ENCODE measurements at regions not wholly inside any gene's neighbourhood (a gene's known extent, or its start where the extent isn't known, plus 50 kb on each side); places are given as distances from the start of the nearest gene placed in this dataset.
"Not testable (repeated sequence)": the region's sequence is repeated elsewhere in the genome, so short reads cannot be mapped to it uniquely, and the experiment has no call there.

GRCh38 chr7:149714081-149714909 is 59.1 kb downstream of the ZNF467 start:
- DNase-seq: peak; percentile 97

DNA sequence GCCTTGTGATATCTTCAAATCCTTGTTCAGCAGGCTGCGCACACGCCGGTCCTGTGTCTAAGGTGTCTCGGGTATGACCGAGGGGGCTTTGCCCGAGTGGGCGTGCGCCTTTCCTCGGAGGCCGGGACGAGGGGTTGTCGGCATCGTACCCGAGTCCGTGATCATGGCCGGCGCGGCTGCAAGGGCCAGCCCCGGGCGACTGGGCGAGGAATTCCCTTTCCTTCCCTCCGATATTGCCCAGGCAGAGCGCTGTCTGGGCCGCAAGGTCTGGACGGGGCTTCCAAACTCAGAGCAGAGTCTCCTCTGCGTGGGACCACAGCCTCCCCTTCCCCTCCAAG is 59.7 kb downstream of the ZNF467 start:
- DNase-seq: no peak

DNA sequence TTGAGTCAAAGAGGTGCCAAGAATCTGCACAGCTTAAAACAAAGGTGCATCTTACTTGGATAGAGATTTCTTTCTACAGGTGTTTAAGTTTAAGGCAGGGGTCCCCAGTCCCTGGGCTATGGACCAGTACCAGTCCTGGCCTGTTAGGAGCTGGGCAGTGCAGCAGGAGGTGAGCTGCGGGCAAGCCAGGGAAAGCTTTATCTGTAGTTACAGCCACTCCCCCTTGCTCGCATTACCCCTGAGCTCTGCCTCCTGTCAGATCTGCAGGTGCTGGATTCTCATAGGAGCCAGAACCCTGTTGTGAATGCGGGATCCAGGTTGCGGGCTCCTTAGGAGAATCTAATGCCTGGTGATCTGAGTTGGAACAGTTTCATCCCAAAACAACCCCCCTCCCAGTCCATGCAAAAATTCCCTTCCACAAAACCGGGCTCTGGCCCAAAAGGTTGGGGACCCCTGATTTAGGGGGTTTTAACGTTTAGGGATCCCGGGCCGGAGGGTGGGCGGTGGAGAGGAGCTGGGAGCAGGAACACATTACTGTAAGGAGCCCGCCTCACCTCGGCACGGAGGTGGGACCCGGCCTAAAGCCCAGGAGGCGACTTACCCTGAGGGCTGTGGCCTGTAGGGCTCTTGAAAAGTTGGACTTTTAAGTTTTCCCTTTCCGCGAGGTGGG is 60.2 kb downstream of the ZNF467 start:
- DNase-seq: peak; percentile 49

DNA sequence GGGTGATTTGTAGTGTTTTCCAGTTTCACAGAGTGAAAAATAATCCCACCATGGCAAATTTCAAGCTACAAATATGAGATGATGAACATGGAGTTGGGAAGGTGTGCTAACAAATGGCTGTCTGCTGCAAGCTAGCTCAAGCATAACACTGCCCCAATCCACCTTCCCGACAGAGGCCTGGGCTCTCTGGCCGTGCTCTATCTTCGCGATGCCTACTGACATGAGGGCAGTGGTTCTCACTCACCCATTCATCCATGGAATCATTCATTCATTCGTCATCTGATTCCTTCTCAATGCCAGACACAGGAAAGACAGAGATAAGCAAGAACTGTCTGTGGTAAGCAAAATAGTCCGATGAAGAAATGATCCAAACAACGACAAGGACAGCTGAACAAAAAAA is 65.4 kb downstream of the ZNF467 start:
- no peak for DNase-seq

- no peak for DNase-seq
Measured at GRCh38 chr7:149707448-149707886, 65.9 kb downstream of the ZNF467 start.

DNA sequence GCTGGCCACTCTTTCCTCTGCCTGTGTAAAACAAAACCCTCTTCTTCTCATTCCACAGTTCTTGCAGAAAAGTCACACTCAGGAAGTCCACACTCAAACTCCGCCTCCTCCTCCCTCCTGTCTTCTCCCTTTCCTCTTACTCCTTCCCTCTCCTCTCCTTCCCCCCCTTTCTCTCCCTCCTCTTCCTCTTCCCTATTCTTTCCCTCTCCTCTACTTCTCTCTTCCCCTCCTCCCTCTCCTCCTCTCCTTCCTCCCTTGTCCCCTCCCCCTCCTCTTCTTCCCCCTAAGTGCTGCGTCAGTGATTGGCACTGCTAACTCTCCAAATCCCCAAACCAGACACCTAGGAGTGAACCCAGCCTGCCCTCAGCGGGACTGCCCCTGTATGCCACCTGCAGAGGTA is 67.0 kb downstream of the ZNF467 start:
- DNase-seq: no peak

DNA sequence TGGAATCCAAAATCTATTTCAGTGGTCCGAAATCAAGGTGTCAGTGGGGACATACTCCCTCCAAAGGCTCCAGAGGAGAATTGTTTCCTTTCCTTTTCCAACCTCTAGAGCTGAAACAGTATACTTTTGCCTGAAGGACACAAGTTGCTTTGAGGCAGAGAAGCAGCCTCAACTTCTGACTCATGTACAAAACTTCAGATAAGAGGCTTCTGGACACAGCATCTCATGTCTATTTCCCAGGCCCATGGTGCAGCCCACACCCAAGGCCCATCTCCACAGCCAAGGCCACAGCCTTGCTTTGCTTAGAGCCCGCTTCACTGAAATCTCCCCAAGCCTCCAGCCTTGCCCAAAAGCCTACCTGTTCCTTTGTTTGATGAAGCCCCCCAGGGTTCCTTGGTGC is 68.9 kb downstream of the ZNF467 start:
- DNase-seq: no peak

- no peak for DNase-seq
Measured at GRCh38 chr7:149703044-149703650, 70.2 kb downstream of the ZNF467 start.

DNA sequence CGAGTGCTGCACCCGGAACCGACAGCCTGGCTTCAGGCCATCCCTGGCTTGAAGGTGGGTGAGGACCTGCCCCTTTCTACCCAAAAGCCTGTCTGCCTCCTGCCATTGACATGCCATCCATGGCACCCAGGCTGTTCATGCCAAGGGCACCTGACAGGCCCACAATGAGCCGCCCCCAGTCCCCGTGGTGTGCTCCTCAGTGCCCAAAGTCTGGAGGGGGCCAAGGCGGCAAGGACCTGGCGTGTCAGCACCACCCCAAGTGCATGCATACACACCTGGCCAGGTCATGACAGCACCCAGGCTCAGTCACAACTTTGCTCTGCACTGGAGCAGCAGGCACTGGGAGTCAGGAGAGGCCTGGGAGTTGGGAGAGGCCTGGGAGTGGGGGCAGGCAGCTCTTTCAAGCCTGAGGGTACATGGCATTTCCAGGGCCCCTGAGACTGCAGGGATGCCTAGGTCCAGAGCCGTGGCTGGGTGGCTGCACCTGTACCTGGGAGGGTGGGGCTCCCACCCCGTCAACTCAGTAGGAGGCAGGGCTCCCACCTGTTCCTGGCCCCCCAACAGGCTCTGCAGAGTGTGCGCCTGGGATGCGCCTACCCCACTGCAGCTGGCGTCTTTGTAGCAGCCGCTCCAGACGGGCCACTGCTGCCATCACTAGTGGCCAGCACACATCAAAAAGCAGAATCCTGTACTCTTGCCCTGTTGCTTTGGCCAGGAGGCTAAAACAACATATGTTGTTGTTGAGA is 71.7 kb downstream of the ZNF467 start:
- no peak for DNase-seq

DNA sequence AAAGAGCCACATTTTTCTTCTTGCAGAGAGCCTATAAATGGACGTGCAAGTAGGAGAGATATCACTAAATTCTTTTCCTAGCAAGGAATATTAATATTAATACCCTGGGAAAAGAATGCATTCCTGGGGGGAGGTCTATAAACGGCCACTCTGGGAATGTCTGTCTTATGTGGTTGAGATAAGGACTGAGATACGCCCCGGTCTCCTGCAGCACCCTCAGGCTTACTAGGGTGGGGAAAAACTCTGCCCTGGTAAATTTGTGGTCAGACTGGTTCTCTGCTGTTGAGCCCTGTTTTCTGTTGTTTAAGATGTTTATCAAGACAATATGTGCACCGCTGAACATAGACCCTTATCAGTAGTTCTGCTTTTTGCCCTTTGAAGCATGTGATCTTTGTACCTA is 75.6 kb downstream of the ZNF467 start:
- not testable (repeated sequence) for DNase-seq

GRCh38 chr7:149696280-149696679 is 77.1 kb downstream of the ZNF467 start:
- no peak for DNase-seq

GRCh38 chr7:149692557-149692982 is 80.8 kb downstream of the ZNF467 start:
- DNase-seq: no peak

- DNase-seq: no peak
Measured at GRCh38 chr7:149692056-149692455, 81.3 kb downstream of the ZNF467 start.

DNA sequence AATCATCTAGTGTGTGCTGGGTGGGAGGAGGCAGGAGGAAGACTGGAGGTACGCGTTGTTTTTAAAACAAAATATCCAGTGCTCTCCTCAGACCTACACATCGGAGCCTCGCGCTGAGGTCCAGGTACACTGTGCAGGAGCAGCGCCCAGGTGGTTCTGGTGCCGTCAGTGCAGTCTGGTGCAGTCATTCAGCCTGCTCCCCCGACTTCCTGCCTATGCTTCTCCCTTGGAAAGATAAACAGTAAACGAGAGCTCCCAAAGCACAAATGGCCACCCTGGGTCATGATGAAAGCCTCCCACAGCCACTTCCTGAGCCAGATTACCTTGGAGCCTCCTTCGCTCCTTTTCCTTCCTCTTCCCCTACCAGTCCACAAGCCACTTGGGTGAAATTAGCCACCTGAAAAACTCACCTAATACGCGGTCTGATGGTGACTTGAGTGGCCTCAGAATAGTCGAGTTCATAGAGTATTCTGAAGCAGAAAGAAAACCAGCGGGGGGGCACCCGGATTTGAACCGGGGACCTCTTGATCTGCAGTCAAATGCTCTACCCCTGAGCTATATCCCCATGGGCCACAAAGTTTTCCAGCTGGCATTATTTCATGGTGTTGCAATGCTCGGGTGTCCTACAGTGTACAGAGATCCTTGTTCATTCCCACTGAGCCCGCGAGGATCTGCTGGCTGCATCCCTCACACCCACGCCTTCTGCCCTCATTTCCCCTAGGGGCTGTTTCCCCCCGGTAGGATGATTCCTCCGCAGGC is 82.5 kb downstream of the ZNF467 start:
- peak; percentile 78 for DNase-seq

DNA sequence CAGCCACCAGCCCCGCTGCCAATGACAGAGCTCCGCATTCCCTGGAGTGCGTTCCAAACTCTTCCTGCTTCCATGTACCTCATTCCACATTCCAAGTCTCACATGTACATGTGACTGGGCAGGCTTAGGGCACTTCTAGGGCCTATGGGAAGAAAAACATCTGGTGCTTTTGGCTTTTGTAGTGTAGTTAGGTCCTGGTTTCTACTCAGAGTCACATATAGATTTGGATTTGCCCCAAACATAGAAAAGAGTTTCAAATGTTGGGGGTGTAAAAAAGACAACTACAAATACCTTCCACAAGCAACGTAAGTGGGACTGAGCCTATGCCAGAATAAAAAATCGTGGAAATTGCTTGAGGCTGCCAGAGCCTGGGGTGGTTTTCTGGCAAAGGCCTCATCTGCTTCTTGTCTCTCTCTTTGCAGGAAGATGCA is 84.1 kb downstream of the ZNF467 start:
- no peak for DNase-seq

DNA sequence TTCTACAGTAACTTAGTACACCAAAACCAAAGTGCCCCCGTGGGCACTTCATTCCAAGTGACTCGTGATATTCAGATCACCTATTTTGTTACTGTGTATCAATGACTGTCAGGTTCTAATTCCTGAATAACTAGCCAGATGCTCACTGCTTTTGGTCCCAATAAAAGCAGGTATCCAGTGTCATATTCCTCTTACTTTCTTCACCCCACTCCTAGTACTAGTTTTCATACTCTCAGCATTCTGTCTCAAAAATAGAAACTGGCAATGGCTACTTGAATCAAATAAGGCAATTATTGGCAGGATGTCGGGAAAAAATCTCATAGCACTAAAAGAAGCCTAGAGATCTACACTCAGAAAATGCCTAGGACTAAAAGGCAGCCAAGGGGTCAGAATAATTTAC is 84.6 kb downstream of the ZNF467 start:
- DNase-seq: no peak

- DNase-seq: not testable (repeated sequence)
Measured at GRCh38 chr7:149687820-149688219, 85.6 kb downstream of the ZNF467 start.

- DNase-seq: no peak
Measured at GRCh38 chr7:149686449-149686848, 86.9 kb downstream of the ZNF467 start.

- DNase-seq: no peak
Measured at GRCh38 chr7:149686011-149686410, 87.4 kb downstream of the ZNF467 start.

DNA sequence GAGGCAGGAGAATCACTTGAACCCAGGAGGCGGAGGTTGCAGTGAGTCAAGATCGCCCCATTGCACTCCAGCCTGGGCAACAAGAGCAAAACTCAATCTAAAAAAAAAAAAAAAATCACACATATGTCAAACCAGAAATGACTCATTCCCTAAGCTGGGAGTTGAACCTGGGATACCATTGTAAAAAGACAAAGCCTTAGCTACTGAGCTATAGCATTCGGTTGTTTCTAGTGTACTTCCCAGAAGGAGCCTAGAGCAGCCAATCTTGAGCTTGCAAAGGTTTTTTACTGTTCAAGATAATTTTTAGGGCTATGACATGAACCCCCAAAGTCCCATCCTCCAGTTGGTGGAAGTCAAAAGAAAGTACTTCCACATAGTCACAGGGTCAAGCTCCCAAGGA is 87.9 kb downstream of the ZNF467 start:
- DNase-seq: no peak

DNA sequence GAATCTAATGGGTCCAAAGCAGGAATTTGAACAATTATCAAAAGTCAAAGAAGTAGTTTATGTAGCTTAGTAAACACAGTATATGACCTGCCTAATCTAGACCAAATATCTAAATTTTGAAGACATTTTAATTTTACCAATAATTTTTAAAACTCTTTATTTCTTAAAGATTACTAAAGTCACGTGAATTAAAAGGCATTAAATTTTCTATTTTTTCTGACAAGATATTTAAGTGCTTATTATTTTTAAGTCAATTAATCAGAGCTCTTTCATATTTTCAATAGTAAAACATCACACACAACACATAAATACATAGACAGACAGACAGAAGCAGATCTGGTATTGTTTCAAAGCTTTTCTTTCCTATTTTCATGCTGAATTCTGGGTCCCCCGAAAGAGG is 89.5 kb downstream of the ZNF467 start:
- no peak for DNase-seq

GRCh38 chr7:149683181-149683580 is 90.2 kb downstream of the ZNF467 start:
- DNase-seq: no peak

DNA sequence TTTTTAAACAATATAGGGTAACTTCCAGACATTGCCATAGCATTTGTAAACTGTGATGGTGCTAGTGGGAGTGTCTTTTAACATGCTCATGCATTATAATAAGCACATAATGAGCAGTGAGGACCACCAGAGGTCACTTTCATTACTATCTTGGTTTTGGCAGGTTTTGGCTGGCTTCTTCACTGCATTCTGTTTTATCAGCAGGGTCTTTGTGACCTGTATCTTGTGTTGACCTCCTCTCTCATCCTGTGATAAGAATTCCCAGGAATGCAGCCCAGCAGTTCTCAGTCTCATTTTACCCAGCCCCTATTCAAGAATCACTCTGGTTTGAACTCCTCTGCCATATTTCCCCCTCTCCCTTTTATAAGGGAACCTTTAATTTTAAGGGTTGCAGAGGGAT is 91.3 kb downstream of the ZNF467 start:
- DNase-seq: no peak
